Activated CD8-positive, alpha-beta memory T cell treated with anti-CD3 and anti-CD28 coated beads for 48 hours (primary cell): ENCODE measurements at regions not wholly inside any gene's neighbourhood (a gene's known extent, or its start where the extent isn't known, plus 50 kb on each side); places are given as distances from the start of the nearest gene placed in this dataset.

Source experiments
- DNase-seq, 3 experiments: peaks; one replicate each; pipeline ENCODE4 v3.0.0-alpha.2; 2020; ENCODE audit warnings: low read depth in 2 of 3, low spot score in 2 of 3

DNA sequence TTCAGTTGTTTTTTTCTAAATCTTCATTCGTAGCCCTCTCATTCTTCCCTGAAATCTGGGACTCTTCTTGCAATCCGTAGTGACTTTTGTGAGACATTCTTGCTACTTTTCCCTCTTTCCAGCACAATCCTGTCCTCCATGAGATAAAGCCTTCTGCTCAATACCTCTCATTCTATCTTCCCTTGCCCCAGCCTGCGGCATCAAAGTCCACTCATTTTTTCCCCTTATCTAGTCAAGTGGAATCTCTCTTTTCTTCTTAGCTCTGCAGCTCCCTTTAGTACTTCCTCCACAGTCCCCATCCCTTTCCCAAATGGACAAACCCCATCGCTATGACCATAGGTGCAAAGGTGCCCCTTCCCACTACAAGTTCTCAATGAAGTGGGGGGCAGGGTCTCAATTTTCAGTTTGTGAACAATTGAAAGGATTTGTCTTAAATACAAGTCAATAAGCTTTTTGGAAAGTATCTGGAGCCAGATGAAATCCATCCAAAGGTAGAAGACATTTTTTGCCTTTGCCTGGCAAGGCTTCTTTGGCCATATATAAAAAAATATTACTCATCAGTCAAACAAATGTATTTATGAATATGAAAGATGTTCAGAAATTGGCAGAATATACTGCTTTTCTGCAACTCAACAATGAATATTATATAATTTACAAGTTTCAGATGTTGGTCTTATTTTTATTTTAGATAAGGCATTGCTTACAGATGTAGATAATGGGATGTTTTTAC is 179.4 kb downstream of the SNAPC1 start:
- no peak for DNase-seq

DNA sequence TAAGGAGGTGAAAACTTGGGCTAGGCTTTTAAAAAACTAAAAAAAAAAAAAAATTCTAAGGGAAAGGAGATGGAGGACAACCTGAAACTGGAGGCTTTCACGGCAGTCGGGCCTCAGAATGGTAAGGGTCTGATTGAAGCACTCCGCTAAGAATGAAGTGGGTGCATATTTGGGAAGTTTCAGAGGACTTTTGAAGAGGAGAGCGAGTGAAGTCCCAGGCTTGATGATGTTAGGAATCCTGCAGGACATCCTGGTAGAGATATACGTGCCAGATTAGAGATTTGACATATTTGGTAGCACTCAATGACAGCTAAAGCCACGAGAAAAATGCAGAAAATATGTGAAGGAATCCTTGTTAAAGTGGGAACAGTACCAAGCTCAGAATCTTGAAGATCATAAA is 186.2 kb downstream of the SNAPC1 start:
- no peak for DNase-seq

DNA sequence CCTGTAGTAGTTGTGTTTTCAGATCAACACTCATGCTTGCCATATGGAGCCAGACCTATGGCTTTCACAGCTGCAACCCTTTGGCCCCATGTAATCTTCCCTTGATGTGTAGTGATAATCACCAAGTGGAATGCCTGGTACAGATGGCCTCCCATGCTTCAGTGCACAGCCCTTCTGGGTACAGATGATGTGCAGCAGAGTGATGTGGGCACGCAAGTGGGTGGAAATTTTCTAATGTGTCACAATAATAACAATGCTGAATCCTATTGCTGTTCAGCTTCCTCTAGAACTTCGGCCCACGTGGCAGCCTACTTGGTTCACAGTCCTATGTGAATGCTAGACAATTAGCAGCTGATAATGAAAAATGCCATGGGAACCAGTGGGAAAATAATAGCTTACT is 188.1 kb downstream of the SNAPC1 start:
- no peak for DNase-seq

DNA sequence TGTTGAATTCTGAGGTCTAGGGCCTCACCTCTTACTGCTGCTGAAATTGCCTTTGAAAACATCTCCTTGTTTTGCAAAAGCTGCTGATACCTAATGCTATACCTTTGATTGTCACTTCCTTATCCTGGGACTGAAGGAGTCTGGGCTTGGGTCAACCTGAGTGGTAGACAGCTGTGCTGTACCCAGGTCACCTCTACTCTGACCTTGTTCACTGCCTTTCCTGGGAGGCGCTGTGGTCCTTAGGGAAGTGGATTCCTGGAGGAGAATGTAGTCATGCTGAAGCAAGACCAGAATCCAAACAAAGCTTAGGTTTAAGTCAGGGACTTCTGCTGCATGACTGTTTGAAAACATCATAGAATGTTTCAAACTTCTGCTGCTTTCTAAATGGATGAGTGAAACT is 191.4 kb downstream of the SNAPC1 start:
- DNase-seq = no peak

DNA sequence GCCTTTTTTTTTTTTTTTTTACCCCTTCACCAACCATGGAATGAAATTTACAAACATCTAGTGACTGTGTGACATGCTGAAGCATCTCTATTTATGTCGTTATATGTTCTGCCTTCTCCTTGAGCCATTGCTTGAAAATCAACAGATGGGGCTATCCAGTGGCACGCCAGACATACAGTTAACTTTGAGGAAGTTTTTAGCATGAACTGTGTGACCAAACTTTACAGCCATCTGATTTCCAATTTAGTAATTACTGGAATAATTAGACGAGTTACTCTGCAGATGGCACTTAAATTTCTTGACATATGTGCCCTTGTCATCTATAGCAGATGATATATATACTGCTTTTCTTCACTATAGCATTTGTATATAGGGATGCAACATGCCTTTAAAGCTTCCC is 192.1 kb downstream of the SNAPC1 start:
- no peak for DNase-seq

DNA sequence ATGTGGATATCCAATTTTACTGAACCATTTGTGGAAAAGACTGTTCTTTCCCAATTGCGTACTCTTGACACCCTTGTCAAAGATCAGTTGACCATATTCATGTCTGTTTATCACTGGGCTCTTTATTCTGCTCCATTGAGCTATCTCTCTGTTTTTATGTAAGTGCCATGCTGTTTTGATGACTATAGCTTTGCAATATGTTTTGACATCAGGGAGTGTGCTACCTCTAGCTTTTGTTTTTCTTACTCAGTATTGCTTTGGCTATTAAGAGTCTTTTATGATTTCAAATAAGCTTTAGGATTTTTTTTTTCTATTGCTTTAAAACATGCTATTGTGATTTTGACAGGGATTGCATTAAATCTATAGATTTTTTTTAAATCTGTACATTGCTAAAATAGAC is 194.3 kb downstream of the SNAPC1 start:
- no peak for DNase-seq

DNA sequence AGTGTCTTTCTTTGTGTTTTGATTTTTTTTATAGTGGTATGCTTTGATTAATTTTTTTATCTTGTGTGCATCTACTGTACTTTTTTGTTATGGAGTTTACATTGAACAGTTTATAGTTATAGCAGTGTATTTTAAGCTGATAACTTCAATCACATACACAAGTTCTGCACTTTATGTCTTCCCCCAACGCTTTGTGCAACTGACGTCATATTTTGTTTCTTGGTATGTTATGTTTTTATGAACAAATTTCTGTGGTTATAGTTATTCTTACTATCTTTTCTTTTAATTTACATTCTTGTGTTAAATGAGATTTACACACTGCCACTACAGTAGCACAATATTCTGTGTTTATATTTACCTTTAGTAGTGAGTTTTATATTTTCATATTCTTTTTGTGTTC is 197.1 kb downstream of the SNAPC1 start:
- DNase-seq = no peak

DNA sequence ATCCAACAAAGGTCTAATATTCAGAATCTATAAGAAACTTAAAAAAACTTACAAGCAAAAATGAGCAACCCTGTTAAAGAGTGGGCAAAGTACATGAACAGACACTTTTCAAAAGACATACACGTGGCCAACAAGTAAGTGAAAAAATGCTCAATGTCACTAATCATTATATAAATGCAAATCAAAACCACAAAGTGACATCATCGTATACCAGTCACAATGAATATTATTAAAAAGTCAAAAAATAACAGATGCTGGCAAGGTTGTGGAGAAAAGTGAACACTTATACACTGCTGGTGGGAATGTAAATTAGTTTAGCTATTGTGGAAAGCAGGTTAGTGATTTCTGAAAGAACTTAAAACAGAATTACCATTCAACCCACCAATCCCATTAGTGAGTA is 199.1 kb downstream of the SNAPC1 start:
- DNase-seq = no peak

DNA sequence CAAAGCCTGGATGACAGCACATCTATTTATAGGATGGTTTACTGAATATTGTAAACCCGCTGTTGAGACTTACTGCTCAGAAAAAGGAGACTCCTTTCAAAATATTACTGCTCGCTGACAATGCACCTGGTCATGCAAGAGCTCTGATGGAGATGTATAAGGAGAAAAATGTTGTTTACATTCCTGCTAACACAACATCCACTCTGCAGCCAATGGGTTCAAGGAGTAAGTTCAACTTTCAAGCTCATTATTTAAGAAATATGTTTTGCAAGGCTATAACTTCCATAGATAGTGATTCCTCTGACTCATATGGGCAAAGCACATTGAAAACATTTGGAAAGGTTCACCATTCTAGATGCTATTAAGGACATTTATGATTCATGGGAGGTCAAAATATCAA is 201.7 kb downstream of the SNAPC1 start:
- DNase-seq = no peak

DNA sequence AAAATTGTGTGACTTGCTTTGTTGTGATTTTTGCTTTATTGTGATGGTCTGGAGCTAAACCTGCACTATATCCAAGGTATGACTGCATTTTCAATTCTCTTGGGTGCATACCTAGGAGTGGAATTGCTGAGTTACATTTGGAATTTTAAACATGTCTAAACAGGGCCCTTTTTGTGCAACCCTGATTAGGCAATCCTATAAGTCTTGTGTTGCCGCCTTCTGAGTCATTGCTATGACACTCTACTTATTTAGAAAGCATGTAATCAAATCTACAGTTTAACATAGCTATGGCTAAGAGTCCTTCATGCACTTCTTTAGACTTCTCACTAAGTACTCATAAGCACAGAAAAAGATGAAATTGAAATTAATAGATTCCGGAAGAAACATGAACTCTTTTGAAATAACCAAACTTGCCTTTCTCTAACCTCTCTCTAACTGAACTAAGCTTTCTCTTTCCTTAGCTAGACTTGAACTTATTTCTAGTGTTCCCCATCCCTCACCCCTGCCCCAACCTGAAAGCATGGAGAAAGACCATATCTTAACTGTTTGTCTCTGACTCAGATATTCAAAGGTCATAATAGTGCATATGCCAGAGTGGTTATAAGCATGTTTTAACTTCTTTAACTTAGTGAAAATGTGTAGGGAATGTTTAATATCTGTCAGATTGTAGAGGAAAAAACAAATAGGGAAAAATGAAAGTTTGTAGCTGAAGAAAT is 203.0 kb downstream of the SNAPC1 start:
- DNase-seq = no peak

DNA sequence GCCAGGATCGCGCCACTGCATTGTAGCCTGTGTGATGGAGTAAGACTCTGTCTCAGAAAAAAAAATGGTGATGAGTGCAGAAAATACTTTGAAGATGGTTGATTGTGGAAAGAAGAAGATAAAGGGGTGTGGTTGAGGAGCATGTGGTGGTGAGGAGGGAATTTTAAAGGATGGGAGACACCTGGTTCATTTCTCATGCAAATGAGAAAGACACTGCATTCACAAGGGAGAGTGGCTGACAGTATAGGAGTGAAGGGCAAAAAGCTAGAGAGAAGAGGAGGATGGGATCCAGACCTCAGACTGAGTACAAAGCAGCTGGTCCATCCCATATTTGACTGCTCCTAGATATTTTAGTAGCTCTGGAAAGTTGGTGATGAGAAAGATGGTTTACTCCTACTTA is 206.0 kb downstream of the SNAPC1 start:
- DNase-seq = no peak

DNA sequence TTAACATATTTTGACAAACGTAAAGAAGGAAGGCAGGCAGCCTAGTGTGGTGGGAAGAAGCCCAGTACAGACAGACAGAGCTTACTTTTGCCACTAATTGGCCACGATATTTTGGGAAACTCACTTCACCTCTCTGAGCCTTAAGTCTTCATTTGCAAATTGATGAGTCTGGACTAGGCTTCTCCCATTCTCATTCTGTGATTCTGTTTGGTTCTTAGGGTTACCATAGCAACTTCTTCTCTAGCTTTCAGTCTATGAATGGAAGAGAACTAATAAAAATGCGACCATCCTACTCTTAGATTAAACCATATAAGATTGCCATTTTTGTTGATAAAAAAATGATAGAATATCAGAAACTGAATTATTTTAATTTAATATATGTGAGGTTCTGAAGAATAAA is 210.5 kb downstream of the SNAPC1 start:
- no peak for DNase-seq

DNA sequence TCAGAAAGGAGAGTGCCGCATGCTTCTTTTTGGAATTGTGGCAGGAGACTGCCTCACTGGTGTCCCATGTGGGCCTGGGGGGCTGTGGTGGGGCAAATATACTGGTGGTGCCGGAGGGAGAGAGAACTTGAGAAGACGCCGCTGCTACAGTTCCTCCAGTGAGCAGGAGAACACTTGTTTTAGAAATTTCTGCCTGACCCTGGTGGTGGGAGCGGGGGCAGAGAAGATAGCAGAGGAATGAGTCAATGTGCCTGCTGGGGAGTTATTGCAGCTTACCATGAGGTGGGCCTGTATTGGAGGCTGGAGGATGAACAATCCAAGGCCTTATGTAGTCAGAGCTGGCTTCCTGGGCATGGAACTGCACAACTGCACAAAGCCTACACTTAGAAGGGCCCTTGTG is 211.8 kb downstream of the SNAPC1 start:
- DNase-seq = no peak

DNA sequence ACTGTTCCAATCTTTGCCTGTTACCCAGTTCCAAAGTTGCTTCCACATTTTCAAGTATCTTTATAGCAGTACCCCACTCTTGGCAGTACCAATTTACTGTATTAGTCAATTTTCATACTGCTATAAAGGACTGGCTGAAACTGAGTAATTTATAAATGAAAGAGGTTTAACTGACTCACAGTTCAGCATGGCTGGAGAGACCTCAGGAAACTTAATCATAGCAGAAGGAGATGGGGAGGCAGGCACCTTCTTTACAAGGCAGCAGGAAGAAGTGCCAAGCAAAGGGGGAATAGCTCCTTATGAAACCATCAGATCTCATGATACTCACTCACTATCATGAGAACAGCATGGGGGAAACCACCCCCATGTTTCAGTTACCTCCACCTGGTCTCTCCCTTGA is 215.0 kb downstream of the SNAPC1 start:
- DNase-seq = no peak

DNA sequence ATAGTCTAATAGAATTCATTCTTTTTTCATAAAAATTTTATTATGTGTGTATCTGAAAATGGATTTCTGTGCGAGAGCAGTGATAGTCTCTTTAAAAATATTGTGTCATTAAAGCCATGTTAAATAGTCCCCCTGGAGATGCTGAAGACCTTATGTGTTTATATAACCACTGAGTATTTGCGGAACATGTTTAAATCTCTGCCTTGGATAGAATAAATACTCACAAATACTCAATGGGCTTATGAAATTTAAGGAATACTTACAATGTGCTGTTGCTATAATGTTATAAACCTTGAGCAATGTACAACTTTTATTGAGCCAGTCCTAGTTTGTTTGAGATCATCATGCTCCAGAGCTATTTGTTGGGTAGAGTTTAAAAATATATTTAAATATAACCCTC is 226.0 kb downstream of the SNAPC1 start:
- DNase-seq = no peak

DNA sequence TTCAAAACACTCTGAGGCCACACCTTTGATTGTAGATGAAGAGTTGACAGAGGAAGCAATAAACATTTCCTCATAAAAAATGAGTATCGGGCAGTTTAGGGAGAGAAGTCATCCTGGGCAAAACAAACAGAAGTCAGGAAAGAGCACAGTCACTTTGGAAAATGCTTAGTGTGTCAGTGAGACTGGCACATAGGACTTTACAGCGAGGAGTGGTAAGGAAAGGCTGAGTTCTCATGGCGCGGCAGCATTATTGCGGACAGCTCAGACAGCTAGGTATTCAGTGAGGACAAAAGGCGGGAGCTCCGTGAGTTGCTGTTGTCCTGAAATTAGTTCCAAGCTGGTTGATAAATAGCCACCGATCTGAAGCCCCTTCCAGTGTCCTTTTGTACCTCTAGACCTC is 229.9 kb downstream of the SNAPC1 start:
- DNase-seq = no peak

DNA sequence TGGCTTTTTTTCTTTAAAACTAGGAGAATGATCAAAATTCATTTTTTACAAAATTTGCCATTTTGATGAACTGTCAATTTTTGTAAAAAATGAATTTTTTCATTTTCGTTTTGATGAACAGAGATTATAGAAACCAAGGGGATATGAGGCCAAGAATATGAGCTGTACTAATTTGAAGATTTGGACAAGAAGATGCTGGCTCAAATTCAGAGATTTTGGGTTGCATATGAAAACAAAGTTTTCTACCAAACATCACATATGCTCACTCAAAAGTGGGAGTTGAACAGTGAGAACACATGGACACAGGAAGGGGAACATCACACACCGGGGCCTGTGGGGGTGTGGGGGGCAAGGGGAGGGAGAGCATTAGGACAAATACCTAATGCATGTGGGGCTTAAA is 230.7 kb downstream of the SNAPC1 start:
- no peak for DNase-seq

DNA sequence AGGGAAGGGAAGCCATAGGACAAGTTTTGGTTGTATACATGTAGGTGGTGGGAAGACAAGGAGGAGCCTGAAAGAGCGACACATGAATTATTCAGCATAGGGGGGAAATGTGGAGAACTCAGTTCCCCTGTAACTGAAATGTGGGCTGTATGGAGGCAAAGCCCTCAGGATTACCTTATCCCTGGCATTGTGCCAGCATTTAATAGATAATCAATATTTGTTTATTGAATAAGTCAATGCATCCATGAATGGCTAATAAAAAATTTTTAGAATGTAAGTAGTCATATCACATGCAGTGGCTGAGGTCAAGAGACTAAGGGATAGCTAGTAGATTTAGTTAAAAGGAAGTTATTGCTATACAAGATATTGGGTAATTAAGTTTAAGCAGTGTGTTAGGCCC is 232.4 kb downstream of the SNAPC1 start:
- DNase-seq = no peak

DNA sequence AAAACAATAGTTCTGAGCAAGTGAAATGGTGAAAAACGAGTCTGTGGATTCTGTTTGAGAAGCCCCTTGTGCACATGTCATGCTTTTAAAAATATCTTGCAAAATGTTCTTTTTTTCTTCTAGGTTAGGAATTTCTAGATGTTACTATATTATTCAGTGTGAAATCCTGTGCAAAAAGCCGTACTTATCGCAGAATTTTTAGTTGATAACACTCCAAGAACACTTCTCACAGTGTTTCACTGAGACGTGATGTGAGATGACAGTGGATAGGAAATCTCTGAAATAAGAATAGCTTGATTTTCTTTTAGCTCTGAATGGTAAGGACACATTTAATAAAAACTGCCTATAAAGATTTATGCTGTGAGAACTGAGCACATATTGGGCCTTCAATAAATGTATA is 234.5 kb downstream of the SNAPC1 start:
- no peak for DNase-seq

DNA sequence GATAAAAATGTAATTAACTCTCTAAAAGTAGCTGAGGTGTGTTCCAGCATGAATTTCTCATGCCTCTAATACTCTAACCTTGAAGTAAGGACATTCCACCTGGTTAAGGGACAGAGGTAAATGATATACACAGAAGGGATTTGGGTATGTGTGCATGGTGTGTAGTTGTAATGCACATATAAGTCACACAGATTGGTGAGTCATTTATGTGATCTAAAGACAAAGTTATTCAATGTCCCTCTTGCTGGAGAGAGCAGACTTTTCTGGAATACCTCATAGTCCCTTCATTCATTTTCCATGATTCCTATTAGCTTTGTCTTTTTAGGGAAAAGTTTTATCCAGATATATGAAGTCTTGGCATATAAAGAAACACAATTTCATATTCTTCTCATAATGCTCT is 234.9 kb downstream of the SNAPC1 start:
- no peak for DNase-seq

DNA sequence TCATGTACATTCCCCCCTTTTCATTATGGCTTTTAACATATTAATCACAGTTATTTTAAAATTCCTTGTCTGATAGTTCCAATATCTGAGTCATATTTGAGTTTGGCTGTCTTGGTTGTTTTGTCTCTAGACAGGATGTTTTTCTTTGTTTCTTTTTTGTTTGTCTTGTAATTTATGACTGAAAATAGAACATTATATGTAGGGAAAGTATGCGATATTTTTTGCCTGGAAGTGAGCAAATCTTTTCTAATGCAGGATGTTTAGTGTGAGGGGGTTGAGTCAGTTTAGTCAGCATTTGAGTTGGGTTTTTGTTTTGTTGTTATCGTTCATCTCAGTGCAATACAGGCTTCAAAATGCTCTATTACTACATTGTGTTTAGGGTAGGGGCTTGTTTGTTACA is 239.7 kb downstream of the SNAPC1 start:
- no peak for DNase-seq

DNA sequence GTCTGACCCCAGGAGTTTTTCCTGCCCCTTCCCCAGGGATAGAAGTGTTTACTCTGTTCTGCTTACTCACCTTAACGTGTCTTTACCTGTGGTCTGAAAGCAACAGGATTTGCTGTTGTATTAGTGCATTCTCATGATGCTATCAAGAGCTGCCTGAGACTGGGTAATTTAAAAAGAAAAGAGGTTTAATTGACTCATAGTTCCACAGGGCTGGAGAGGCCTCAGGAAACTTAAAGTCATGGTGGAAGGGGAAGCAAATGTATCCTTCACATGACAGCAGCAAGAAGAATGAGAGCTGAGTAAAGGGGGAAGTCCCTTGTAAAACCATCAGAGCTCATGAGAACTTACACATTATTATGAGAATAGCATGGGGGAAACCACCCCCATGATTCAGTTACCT is 240.4 kb downstream of the SNAPC1 start:
- DNase-seq = no peak

DNA sequence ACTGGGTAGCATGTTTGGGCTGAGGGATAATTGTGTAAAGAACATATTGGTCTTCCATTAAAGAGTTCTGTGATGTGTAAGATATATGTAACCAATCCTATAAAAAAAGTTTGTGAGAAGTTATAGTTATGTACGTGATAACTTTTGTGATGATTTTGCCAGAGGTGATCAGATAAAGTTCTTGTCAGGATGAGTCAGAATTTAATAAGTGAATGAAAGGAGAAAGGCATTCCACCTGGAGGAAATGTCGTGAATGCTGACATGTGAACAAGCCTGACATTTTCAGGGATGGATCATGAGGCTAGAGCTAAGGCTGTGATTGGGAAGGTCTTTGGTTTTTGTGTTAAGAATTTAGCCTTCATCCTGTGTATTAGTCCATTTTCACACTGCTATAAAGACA is 241.5 kb downstream of the SNAPC1 start:
- no peak for DNase-seq
